Keratinocyte (primary cell): ENCODE measurements at regions not wholly inside any gene's neighbourhood (a gene's known extent, or its start where the extent isn't known, plus 50 kb on each side); places are given as distances from the start of the nearest gene placed in this dataset.

Experiments
- DNase-seq: peaks from one replicate; pipeline ENCODE4 v3.0.0-alpha.2; 2011; ENCODE audit warnings: low read depth, missing footprints, low spot score
- FAIRE-seq: peaks from 2 replicates; lab custom pipeline; 2011; peaks lifted over from hg19 to GRCh38; lab: Jason Lieb, UNC
- H2AFZ ChIP-seq: 2 replicates; pipeline ENCODE4 v1.6.0; 2012; ENCODE audit warnings: low read length, control low read depth, inconsistent platforms; ENCODE audit not compliant: control insufficient read depth
- H3K27ac ChIP-seq: 2 replicates; pipeline ENCODE4 v1.5.1; 2011; ENCODE audit warnings: low read length; ENCODE audit not compliant: control insufficient read depth, insufficient read depth
- H3K27me3 ChIP-seq: 3 replicates; pipeline ENCODE4 v1.6.0; 2011; ENCODE audit warnings: low read length; ENCODE audit not compliant: control insufficient read depth, insufficient read depth; ENCODE audit errors: extremely low read depth
- H3K36me3 ChIP-seq, 2 experiments: 2 replicates in 1 of 2; 3 replicates in 1 of 2; pipeline ENCODE4 v1.5.1; 2011; ENCODE audit warnings: low read length in 2 of 2, mild to moderate bottlenecking in 1 of 2; ENCODE audit not compliant: control insufficient read depth in 2 of 2, insufficient read depth in 2 of 2; ENCODE audit errors: extremely low read depth in 1 of 2
- H3K4me1 ChIP-seq: 3 replicates; pipeline ENCODE4 v1.5.1; 2011; ENCODE audit warnings: low read length; ENCODE audit not compliant: control insufficient read depth, insufficient read depth; ENCODE audit errors: extremely low read depth
- H3K4me2 ChIP-seq: 3 replicates; pipeline ENCODE4 v1.6.0; 2011; ENCODE audit warnings: low read depth, low read length; ENCODE audit not compliant: control insufficient read depth, insufficient read depth; ENCODE audit errors: extremely low read depth
- H3K4me3 ChIP-seq, 3 experiments: fragments of 200-600 bp in 1 of 3; sonication (generic) in 1 of 3; 2 replicates in 2 of 3; 3 replicates in 1 of 3; pipeline ENCODE4 v1.5.1; 2011 to 2016; ENCODE audit warnings: low read length in 3 of 3, mild to moderate bottlenecking in 3 of 3, control low read depth in 2 of 3, inconsistent platforms in 1 of 3, low read depth in 1 of 3, mixed read lengths in 1 of 3, mixed run types in 1 of 3, moderate library complexity in 1 of 3; ENCODE audit not compliant: control insufficient read depth in 2 of 3, insufficient read depth in 2 of 3; ENCODE audit errors: extremely low read depth in 1 of 3
- H3K79me2 ChIP-seq: 2 replicates; pipeline ENCODE4 v1.6.0; 2012; ENCODE audit warnings: low read length; ENCODE audit not compliant: control insufficient read depth, insufficient read depth
- H3K9ac ChIP-seq: 3 replicates; pipeline ENCODE4 v1.6.0; 2011; ENCODE audit warnings: low read length; ENCODE audit not compliant: control insufficient read depth, insufficient read depth; ENCODE audit errors: extremely low read depth
- H3K9me1 ChIP-seq: 3 replicates; pipeline ENCODE4 v1.6.0; 2011; ENCODE audit warnings: low read length; ENCODE audit not compliant: control insufficient read depth, insufficient read depth; ENCODE audit errors: extremely low read depth
- H3K9me3 ChIP-seq: 2 replicates; pipeline ENCODE4 v1.5.1; 2012; ENCODE audit warnings: low read depth, low read length; ENCODE audit not compliant: control insufficient read depth
- H4K20me1 ChIP-seq: 3 replicates; pipeline ENCODE4 v1.6.0; 2011; ENCODE audit warnings: low read length; ENCODE audit not compliant: control insufficient read depth, insufficient read depth; ENCODE audit errors: extremely low read depth
- CTCF ChIP-seq, 3 experiments: IDR thresholded peaks in 1 of 3; conservative IDR thresholded peaks in 1 of 3; optimal IDR thresholded peaks in 1 of 3; 2 replicates in 2 of 3; 3 replicates in 1 of 3; pipeline versions ENCODE3 to v1.5.1; 2011; ENCODE audit warnings: low read length in 3 of 3, mild to moderate bottlenecking in 3 of 3, moderate library complexity in 2 of 3, control low read depth in 1 of 3, inconsistent platforms in 1 of 3; ENCODE audit not compliant: insufficient read depth in 2 of 3; ENCODE audit errors: extremely low read depth in 1 of 3
- EZH2 ChIP-seq: IDR thresholded peaks from one replicate; pipeline ENCODE4 v1.6.1; 2012; ENCODE audit warnings: inconsistent platforms, mild to moderate bottlenecking, low read length, moderate library complexity
- dilution Hi-C: fragments of 300-500 bp; cut with MboI; formaldehyde crosslinking; loops from one replicate; pipeline ENCODE4 v1.7.0; 2020; ENCODE audit warnings: low sequenced_read_pairs; ENCODE audit not compliant: extremely low pct_ligation_motif_present

- H3K27me3 ChIP-seq, result no peaks in the 10 kb centered on the region
- FAIRE-seq (no peak), DNase-seq (no peak)
- H3K9me1 ChIP-seq, result no peaks in the 10 kb centered on the region
- dilution Hi-C loops, result no loop called here
- H3K4me1 ChIP-seq, result no peaks in the 10 kb centered on the region
- no peaks in the 10 kb centered on the region for H3K9me3 ChIP-seq
- no peak overlapping the region for H3K4me2 ChIP-seq
- H3K36me3 ChIP-seq, result no peaks in the 10 kb centered on the region
- no peak overlapping the region for H3K9ac ChIP-seq
- H2AFZ ChIP-seq, result no peak overlapping the region
- H4K20me1 ChIP-seq, result no peaks in the 10 kb centered on the region
- no peak for TF ChIP-seq EZH2
- TF ChIP-seq CTCF (optimal IDR thresholded peaks at IDR 0.05 in 1 of 3, IDR thresholded peaks at IDR 0.05 in 1 of 3, conservative IDR thresholded peaks at IDR 0.05 in 1 of 3; ENCODE audit: extremely low read depth in 1 of 3, insufficient read depth in 2 of 3, low read length in 3 of 3), result no peak
- H3K27ac ChIP-seq, result no peak overlapping the region
- H3K4me3 ChIP-seq, result no peak overlapping the region
- H3K79me2 ChIP-seq, result no peaks in the 10 kb centered on the region
These were observed 297.6 kb downstream of the TTLL7 start for GRCh38 chr1:83701355-83701754.

- Histone ChIP-seq H3K9ac (no peak overlapping the region), H3K4me1 (no peaks in the 10 kb centered on the region), H3K4me3 (no peak overlapping the region), H3K27ac (no peak overlapping the region), H3K79me2 (no peaks in the 10 kb centered on the region), H3K27me3 (no peaks in the 10 kb centered on the region), H3K36me3 (no peaks in the 10 kb centered on the region), H3K9me3 (no peaks in the 10 kb centered on the region), H3K9me1 (no peaks in the 10 kb centered on the region), H4K20me1 (peaks cover under 1% of the 10 kb centered on the region), H2AFZ (no peak overlapping the region), H3K4me2 (no peak overlapping the region)
- no peak for FAIRE-seq
- no peak for TF ChIP-seq CTCF (optimal IDR thresholded peaks at IDR 0.05 in 1 of 3, IDR thresholded peaks at IDR 0.05 in 1 of 3, conservative IDR thresholded peaks at IDR 0.05 in 1 of 3; ENCODE audit: extremely low read depth in 1 of 3, insufficient read depth in 2 of 3, low read length in 3 of 3)
- no peak for TF ChIP-seq EZH2
- DNase-seq, result no peak
- dilution Hi-C loops, result no loop called here
These were observed 300.3 kb downstream of the TTLL7 start for GRCh38 chr1:83698644-83699043.
